NCI-H1092 (cell line): ENCODE measurements at regions not wholly inside any gene's neighbourhood (a gene's known extent, or its start where the extent isn't known, plus 50 kb on each side); places are given as distances from the start of the nearest gene placed in this dataset.
"Not testable (repeated sequence)": the region's sequence is repeated elsewhere in the genome, so short reads cannot be mapped to it uniquely, and the experiment has no call there.

ENCODE experiments used
- DNase-seq: peaks from one replicate; lab custom pipeline; 2025; lab: John Stamatoyannopoulos, UW

DNA sequence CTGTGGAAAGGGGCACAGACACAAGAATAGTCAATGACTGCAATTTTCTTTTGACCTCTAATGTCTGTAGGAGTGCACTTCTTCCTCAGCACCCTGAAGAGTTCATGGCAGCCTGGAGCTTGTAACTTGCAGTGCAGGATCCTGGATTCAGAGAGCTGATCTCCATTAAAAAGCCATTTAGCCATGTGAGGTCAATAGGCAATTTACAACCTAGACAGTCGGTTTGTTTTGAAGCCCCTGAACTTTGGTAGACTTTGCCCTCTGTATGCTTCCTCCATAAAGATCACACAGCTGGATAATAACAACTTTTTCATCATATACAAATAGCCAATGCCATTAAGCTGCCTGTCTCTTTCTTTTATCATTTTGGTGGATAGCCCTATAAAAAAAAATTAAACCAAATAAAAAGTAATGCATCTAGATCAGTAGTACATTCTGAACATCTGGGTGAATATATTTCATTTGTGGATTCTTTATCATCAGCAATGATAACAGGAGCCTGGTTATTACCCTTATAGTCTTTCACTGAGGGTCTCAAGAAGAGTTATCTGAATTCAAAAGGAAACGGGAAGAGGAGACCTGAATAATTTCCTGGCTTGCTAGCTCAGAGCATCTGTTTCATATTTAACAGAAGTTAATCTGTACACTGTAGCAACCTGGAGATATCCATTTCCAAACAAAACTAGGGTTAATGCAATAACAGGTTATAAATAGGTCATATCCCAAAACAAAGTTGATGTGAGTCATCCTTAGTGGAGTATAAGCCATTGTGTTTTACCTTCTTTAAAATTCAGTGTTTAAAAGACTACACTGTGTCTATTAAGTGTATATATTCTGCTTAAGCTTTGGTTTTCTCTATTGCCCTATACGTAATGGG, 193.8 kb upstream of the ACTBL2 start:
- DNase-seq: no peak

DNA sequence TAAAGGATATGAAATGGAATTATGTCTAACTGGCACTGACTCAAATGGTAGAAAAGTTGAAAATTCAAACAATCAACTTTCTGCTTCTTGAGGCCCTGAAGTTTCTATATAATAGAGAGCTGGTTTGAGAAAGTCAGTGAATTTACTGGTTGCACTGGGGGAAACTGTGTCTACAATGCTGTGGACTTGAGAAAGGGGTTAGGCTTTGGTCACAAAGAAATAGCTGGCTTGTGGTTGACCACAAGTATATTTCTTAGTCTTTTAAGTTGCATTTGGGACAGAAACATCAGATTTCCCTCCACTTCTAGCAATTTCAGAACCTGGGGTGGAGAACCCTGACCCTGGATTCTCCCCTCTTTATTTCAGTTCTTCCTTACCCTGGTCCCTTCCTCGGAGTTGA, 192.6 kb upstream of the ACTBL2 start:
- no peak for DNase-seq

DNA sequence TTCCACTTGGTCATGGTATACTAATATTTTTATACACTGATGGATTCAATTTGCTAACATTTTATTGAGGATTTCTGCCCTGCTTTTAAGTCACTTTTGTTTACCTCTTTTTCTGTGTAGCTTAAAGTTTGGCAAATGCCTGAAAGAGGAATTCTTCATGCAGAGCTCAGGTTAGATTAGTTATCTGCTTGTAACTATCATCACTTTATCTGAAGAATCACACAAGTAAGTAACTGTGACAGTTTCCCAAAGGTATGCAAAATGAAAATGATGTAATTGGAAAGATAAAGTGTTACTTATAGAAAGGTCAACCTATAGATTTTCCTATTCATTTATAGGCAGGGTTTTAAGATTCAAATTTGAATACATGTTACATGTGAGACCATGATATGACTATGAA, 188.8 kb upstream of the ACTBL2 start:
- DNase-seq: no peak

DNA sequence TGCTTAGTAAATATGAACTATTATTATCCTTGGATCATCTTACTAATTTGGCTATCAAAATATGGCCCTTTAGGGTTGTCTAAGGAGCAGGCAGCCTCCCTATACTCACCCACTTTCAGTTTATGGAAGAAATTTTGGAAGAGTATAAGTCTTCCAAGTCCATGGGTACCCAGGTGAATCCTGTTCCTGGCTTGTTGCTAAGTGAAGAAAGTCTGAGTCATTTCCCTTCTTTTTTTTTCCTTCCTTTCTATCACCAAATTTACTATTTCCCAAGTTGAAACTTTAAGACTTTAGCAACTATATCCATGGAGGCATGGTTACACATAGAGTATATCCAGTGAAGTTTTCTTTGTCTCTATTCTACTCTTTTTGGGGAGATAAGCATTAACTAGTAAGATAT, 184.0 kb upstream of the ACTBL2 start:
- no peak for DNase-seq

DNA sequence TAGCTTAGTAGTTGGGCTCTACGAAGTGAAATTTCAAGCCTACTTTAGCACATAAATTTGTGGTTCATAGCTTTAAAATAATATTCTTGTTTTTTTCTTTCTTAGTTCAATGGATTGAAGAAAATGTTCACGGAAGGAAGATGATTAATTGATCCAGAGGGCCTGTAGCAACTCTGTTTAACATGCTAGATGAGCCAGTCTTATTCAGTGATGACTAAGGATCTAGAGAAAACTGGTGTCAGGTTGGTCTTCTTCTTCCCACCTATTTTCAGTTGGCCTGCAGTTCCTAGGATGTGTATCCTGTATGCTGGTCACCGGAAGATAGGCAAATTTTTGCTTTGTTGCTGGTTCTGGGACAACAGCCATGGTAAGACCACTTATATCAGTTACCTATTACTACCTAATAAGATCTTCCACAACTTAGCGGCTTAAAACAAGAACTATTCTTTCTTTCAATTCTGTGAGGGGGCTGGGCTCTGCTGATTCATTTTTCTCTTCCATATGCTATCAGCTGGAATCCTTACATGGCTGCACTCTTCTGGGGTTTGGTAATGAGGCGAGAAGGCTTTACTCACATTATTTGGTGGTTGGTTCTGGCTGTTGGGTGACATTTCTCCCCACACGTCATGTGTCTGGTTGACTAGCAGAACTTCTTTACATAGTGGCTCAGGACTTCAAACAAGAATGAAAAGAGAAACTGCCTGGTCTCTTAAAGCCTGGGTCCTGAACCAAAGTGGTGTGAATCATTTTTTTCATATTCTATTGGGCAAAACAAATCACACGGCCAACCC, 182.7 kb upstream of the ACTBL2 start:
- DNase-seq: no peak

DNA sequence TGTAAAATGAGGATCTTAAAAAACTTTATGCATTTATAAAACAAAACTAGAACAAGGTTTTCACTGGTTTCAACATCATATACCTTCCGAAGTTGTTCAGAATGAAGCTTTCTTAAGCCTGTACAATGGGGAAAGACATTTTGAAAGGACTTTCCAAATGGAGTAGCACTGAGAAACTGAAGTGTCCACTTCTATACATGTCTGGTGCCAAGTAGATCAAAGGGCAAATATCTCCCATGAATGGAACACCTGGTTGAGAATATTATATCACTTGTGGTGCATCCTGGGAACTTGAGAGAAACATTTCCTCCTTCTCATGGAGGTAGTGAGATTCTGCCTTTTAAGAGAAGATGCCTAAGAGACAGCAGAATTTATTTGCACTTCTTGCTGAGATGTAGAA, 182.1 kb upstream of the ACTBL2 start:
- DNase-seq: no peak

DNA sequence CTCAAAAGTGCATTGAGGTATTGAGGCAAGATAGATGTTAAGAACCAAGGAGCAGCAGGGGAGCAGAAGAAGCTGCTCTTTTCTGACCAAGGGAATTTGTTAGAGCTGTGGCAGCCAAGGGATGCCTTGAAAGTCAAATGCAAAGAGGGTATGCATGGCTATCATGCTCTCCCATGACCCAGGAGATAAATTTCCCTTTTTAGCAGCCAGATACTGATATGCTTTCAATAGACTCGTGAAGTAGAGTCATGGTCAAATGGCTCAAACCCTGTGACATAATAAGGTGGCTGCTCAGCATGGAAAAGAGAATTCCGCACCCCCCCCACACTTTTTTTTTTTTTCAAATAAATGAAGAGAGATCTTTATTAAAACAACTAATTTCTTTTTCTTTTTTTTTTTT, 180.9 kb upstream of the ACTBL2 start:
- DNase-seq: no peak

DNA sequence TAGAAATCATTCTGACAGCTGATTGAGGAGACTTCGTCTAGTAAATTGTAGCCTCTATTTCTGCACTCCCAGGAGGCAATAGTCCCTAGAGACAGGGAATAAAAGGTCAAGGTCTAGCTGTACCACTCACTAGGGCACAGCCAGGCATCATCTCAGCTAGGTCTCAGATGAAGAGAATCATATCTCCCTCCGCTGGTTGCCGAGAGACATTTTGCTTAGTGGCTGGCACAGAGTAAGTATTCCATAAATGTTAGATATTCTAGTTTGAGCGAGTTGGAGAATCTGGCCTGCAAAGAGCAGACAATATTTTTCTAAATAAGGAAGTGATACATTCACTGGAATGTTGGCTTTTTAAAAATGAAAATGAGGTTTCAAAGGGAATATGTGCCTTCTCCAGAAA, 180.4 kb upstream of the ACTBL2 start:
- no peak for DNase-seq

DNA sequence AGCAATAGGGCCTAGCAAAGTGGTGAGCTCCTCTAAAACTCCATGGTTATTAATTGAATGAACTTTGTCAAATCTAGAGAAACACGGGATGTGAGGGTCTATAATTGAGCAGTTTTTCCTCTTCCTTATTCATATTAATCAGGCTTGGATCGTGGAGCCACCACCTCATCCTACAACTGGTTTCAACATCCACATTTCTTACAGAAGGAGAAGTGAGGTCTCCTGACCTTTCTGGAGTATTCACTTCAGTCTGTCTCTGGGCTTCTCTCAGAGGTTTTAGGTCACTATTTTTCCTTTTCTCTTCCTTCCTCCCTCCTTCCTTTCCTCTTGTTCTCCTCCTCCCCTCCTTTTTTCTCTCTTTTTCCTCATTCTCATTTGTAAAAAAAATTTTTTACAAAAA, 177.3 kb upstream of the ACTBL2 start:
- no peak for DNase-seq

DNA sequence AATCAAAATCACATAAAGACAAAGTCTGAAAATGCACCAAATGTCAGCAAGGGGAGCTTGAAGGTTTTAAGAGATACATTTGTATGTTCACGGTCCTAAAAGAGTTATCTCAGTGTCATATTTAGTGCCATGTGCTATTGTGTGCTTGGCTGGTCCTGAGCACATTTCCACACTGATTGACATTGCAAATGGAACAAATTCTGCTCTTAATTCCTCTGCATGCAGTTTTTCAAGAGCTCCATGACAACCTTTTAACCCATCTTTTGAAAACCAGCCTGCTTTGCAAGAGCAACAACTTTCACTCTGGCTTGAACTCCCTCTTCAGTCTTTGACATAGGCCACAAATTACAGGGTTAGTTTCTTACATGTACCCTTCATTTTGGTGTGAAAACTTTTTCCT, 175.4 kb upstream of the ACTBL2 start:
- no peak for DNase-seq

DNA sequence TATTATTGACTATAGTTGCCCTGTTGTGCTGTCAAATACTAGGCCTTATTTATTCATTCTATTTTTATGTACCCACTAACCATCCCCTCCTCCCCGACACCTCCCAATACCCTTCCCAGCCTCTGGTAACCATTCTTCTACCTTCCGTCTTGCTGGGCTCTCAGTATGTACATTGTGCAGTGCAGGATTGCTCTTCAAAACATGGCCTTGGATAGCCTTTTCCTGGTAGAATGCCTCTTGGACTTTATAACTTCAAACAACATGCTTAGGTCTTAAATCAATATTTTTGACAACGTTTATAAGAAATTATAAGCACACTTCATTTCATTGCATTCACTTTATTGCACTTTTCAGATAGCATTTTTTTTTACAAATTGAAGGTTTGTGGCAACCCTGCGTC, 172.6 kb upstream of the ACTBL2 start:
- DNase-seq: no peak

DNA sequence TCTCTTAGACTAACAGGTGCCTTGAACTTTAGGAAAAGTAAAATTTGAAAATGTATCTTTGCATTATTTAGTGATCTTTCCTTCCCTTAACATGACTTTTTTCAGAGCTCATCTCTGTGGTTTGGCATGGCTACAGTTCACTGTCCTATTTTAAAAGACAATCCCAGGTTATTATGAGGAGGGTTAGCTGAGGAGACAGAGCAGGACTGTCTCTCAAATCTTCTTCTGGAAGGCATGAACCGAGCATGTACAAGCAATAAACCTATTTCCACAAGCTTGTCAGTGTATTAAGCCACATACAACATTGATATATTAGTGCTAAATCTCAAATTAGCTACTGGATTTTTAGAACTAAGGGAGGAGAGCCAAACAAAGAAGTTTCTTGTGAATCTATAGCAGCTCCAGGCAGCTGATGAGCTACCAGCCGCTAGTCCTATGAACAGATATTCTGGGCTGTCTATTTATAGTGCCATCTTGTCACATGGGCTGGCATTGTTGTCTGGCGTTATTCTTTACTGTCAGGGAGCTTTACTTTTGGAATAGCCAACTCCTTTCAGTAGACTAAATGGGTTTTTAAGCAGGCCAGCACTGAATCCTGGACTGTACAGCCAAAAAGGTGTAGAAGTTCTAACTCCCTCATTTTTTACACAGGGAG, 171.2 kb upstream of the ACTBL2 start:
- DNase-seq: no peak

DNA sequence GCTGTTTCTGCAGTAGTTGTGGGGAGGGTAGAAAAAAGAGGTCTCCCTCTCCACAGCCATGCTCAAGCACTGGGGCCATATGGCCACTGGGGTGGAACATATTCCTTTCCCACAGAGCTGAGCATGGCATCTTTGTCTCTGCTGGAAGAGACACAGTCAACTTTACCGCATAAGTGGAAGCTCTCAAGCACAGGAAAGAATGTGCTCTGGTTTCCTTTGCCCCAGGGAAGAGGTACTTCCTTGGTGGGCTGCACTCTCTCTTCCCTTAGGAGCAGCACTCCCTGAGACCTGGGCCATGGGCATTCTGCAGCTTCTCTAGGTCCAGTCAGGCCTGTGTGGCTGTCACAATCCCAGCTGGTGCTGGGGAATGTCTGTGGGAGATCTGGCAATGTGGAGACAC, 168.5 kb upstream of the ACTBL2 start:
- no peak for DNase-seq

DNA sequence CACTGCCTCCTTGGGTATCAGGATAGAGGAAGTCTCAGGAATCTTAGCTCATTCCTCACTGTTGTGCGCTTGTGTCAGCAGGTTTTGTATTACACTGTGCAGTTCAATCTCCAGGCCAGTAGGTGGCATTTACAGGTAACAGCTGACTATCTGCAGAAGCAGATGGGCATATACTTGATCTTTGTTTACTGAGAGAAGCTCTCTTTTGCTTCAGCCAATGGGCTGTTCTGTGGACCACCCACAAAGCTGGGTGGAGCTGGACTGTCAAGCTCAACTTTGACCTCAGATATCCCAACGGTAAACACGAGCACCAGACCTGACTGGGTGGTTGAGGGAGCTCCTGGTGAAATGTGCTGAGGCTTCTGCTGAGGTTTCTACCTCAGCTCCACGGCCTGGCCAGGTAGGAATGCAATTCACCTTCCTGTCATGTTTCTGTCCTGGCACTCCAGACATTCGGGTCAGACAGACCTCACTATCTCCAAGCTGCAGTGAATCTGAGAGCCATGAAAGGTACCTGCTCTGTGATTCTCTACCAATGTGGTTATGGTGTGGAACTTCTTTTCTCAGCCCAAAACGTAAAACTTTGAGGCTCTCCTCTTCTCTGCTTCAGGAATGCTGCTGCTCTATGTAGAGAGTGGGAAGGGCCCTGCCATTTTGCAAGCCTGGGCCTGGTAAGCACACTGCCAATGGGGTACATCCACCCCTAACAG, 167.9 kb upstream of the ACTBL2 start:
- no peak for DNase-seq

DNA sequence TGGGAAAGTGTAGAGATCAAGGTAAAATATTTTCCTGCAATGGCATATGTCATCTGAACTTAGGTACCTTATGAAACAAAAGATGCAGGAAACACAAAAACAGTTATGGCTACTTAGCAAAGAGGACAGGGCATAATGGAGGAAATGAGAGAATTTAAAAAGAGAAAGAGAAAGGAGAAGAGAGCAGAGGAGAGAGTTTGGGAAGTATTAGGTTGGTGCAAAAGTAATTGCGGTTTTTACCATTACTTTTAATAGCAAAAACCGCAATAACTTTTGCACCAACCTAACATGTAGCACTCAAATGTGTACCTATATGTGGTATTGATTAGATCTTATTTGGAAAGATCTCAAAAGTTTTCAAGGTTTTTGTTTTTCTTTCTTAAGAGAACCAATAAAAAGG, 160.1 kb upstream of the ACTBL2 start:
- no peak for DNase-seq

DNA sequence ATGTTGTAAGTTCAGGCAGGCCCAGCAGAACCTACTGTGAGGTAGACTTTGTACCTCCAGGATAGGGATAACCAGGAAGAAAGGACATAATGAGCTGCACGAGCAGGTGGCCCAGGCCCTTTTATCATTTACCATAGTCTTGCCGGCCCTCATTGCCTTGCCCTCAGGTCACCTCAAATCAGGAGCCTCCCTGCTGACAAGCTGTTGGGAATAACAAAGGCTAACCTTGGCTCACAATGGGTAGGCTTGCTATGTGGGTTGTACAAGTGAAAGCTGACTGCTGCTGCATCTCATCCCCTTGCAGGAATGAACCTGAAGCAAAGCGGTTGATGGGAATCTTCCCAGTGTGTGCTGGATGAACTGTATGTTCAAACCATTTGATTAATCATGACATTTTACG, 159.5 kb upstream of the ACTBL2 start:
- no peak for DNase-seq

DNA sequence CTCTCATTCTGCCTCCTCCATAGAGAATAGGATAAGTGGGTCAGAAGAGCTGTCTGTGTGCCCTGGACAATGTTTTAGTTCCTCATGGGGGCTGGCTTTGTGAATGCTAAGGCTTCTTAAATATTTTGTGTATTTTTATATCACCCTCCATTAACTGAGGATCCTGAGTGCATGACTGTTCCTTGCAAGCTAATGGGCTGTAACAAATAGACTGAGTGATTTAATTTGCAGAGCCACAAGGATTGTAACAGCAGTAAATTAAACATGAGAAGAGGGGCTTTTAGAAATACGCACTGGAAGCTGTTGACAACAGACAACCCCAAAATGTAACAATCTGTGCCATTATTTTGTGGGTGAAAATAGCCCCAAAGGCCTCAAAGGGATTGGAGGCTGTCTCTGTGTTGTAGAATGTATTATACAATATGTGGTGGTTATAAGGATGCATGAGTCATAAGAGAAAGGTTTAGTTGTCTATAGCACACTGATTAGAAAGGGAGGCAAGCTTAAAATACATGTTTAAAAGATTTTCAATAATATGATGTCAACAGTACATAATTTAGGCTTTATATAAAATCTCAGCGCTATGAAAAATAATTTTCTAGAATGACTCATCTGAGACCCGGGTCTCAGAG, 152.7 kb upstream of the ACTBL2 start:
- no peak for DNase-seq

DNA sequence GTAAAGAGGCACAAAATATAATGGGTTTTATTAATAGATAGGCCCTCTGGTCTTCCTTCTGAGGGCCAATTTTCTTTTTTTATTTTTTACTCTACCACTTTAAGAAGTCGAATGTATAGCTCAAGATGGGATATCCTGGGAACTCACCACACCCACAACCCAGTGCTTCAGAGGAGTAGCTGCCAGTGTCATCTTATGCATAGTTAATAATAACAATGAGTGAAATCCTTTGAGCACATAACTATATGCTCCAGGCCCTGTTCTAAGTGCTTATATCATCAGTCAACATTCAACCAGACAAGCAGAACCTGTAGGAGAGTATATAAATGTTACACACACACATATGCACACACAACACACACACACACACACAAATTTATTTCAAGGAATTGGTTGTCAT, 150.3 kb upstream of the ACTBL2 start:
- no peak for DNase-seq

DNA sequence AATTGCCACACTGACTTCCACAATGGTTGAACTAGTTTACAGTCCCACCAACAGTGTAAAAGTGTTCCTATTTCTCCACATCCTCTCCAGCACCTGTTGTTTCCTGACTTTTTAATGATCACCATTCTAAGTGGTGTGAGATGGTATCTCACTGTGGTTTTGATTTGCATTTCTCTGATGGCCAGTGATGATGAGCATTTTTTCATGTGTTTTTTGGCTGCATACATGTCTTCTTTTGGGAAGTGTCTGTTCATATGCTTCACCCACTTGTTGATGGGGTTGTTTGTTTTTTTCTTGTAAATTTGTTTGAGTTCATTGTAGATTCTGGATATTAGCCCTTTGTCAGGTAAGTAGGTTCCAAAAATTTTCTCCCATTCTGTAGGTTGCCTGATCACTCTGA, 148.5 kb upstream of the ACTBL2 start:
- not testable (repeated sequence) for DNase-seq

DNA sequence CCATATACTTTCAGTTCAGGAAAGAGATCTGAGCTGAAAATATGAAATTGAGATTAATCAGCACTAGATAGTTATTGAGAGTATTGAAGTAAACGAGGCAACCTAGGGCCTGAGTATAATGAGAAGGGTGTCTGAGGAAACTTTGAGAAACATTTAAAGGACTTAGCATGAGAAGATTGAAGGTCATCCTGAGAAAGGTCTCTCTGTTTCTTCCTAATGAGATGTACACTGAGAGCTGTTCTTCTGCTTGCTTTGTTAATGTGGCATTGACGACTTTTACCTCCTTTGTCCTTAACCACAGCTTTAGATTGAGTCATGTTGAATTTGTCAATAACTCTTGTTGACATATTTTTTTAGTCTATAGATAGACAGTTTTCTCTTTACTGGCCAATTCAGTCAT, 145.1 kb upstream of the ACTBL2 start:
- no peak for DNase-seq

DNA sequence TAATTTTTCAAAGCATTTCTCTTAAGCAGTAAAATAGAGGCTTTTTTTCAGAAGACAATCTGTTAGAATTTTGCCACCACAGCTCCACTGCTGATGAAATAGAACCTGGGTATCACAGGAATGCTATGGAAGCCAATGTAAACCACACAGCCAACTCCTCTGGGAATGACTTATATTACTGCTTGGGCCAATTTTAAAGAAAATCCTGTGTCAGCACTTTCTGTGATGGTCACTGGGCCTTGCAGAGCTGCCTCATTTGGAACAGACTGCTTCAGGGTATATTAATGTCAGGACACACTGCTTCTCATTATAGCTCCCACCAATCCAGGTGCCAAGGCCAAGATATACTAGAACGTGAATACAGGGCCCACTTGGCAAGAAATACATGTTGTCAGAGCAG, 144.1 kb upstream of the ACTBL2 start:
- no peak for DNase-seq

DNA sequence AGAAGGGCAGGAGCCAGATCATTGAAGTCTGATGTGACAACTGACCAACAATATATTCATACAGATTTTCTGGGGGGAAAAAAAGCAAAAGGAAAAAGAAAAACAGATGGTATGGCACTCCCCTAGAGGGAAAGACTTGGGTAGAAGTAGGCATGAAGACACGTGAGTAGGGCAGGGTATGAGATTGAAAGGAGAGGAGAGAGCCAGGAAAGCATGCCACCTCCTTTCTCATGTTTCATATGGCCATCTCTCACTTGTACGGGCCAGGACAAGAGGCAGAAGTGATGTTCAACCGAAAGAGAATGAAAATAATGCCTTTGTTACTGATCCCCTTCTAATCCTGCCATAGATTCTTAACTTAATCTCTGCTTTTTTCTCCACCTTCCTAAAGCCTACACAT, 139.0 kb upstream of the ACTBL2 start:
- DNase-seq: no peak
